Inflammatory macrophage (primary cell): ENCODE measurements at regions not wholly inside any gene's neighbourhood (a gene's known extent, or its start where the extent isn't known, plus 50 kb on each side); places are given as distances from the start of the nearest gene placed in this dataset.

Experiments used
- DNase-seq, 2 donors: peaks; one replicate each; pipeline ENCODE4 v3.0.0-alpha.2; 2020 to 2022

DNA sequence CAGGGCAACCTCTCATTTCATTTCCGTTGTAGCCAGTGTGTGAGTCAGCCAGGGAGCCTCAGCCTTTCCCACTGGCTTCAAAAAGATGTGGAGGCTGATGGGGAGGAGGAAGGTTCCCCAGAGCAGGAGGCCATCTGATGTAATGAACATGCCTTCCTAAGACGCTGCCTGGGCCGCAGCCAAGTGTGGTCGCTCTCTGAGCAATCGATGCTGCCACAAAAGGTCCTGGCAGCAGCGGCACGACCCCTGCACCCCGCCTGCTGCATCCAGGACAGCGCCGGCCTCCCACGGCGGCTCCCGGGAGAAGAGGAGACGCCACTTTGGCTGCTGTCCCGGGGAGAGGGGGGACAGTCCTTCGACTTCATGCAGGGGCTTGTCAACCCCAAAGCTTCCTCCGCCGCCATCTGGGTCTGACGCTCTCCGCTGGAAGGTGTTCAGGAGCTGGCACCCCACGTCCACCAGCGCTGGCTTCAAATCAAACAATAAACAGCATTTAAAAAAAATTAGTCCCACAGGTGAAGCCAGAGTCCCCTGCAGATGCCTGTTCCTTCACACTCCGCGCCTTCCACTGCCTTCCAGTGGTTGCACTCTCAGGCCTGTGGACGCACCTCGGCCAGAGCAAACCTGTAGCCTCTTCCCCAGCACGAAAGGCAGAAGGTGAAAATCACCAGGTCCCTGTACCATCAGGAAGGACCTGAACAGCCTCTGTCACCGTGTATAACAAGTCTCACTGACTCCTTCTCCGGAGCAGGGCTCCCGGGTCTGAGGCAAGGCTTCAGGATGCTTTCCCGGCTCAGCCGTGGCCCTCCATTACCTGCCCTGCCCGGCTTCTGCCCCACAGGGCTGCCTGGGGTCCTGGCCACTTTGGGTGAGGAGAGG, 930.7 kb downstream of the BRD1 start:
- no peak for DNase-seq

GRCh38 chr22:48895831-48896765, 931.6 kb downstream of the BRD1 start:
- no peak for DNase-seq

DNA sequence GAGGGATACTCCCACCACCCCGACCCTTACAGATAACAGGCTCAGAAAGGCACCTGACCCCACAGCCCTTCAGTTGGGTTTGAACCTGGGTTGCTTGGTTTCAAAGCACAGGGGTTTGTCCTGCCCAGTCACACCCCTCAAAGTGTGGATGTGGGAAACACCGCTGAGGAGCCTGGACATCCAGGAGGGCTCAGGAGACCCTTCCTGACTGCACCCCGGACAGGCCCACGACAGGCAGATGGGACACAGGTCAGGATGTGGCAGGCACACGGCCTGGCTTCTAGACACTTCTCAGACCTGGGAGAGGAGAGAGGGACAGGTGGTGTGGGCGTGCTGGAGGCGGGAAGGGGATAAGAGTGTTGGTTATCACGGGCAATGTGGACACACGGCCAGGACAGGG, 932.3 kb downstream of the BRD1 start:
- DNase-seq: no peak

GRCh38 chr22:48894804-48895250, 932.8 kb downstream of the BRD1 start:
- DNase-seq: no peak

DNA sequence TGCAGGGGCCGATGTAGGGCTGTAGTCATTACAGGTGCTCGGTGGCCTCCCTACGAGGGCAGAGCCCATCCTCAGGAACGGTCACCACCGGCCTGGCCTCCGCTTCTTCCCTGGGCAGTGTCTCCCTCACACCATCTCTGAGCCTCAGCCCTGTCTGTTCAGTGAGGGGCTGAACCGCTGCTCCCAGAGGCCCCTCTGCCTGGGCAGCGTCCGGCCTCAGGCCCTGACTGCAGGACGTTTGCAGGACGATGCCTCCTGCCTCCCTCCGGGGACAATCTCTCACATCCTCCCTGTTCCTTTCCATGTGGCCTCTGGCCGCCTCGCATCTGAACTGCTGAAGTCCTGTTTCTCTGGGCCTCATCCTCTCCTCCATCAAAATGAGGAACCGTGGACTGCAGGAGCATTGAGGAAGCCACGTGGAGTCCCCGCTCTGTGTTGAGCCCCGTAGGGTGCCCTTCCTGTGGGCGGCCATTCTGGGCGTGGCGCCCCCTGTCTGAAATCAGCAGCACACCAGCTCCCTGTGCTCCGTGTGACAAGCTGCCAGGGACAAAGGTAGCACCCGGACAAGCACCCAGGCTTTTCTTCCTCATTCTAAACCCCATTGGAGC, 933.5 kb downstream of the BRD1 start:
- DNase-seq: peak in 1 of 2 donors; percentile 44

GRCh38 chr22:48893288-48894063, 934.2 kb downstream of the BRD1 start:
- no peak for DNase-seq

DNA sequence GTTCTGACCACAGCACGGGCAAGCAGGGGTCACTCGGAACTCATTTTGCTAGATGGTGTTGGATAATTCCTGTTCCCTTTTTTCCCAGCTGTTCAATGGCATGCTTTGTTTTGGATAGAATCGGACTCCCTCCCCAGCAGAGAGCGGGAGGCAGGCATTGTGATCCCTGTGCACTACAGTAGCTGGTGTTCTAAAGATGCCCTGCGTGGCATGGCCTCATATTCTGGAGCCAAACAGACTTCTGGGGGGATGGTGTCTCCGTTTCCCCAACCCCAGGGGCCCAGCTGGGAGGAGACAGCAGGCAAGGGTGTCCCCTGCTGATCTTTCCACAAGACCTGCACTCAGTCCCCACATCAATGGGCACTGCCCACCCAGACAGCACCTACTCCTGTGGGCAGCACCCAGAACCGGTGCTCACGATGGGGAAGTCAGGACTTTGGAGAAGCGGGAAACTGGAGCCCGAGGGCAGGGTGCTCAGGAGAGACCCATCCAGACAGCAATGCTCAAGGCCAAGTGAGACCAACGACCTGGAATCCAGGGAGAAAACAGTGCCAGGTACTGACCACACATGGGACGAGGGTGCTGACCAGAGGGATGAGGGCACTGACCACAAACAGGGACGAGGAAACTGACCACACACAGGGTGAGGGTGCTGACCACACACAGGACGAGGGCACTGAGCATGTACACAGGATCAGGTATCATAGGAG, 934.9 kb downstream of the BRD1 start:
- no peak for DNase-seq

- no peak for DNase-seq
Measured at GRCh38 chr22:48891688-48892577, 935.7 kb downstream of the BRD1 start.

GRCh38 chr22:48890693-48891554, 936.7 kb downstream of the BRD1 start:
- DNase-seq: no peak

- no peak for DNase-seq
Measured at GRCh38 chr22:48889887-48890692, 937.6 kb downstream of the BRD1 start.

DNA sequence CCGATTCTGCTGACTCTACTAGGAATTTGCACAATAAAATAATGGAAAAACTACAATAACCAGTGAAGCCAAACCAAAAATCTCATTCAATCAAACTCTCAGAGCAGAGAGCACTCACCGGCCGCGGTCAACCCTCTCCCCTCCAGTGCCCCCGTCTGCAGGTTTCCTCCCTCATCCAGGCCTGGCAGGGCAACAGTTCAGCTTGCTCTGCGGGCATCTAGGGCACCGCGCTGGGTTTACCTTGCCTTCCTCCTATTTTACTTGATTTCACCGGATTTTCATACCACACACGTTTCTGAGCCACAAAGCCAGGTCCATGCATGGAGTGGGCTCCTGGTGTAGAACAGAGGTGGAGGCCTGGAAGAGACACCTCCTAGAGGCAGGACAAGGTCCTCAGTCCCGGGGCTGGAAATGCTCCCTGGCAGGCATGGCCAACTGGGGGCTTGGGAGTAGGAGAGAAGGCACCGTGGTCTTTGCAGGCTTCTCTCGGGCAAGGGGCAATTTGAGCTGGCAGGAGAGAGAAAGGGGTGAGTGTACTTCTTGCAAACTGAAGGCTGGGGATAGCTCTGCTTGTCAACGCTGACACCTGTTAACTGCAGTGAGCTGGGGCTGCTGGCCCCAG, 938.4 kb downstream of the BRD1 start:
- no peak for DNase-seq

DNA sequence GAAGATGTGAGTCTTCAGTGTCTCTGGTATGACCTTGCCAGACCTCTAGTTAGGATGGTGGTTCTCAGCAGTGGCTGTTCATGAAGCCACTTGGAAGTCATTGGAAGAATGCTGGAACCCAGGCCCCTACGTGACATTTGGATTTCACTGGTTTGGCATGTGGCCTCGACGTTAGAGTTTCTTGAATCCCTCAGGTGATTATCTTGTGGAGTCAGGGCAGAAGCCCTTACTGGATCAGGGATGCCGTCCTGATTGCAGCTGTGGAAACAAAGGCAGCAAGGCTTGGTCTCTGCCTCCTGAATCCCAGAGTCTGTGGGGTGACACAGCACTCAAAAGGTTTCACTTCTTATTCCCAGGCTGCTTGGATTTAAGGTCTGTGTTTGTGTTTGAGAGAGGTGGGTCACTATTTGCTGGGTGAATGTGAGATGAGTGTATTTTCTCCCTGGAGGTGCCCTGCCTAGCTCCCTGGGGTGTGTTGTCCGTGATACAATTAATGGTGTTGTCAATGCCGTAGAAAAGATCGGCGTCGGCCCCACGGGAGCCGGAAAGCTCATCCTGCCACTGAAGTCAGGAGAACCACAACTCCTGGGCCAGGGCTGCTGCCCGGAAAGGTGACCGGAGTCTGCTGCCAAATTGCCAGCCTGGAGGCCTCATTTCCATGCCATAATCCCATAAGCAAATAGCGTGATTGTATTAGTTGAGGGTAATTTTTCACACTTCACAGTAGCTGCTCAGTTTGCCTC, 939.0 kb downstream of the BRD1 start:
- no peak for DNase-seq

DNA sequence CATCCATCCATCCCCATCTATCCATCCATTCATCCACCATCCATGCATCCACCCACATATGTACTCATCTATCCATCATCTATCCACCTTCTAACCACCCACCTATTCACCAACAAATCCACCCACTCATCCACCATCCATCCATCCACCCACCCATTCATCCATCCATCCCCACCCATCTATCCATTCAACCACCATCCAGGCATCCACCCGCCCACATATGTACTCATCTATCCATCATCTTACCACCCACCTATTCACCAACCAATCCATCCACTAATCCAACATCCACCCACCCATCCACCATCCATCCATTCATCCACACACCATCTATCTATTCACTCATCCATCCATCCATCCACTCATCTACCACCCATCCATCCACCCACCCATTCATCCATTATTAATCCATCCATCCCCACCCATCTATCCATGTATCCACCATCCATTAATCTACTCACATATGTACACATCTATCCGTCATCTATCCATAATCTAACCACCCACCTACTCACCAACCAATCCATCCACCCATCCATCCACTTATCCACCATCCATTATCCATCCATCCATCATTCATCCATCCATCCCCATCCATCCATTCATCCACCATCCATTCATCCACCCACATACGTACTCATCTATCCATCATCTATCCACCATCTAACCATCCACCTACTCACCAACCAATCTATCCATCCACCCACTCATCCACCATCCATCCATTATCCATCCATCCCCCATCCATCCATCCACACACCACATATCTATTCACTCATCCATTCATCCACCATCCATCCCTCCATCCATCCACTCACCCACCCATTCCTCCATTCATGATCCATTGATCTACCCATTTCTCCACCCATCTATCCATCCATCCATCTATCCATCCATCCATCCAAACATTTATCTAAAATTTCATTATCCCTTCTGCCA, 940.0 kb downstream of the BRD1 start:
- DNase-seq: no peak

DNA sequence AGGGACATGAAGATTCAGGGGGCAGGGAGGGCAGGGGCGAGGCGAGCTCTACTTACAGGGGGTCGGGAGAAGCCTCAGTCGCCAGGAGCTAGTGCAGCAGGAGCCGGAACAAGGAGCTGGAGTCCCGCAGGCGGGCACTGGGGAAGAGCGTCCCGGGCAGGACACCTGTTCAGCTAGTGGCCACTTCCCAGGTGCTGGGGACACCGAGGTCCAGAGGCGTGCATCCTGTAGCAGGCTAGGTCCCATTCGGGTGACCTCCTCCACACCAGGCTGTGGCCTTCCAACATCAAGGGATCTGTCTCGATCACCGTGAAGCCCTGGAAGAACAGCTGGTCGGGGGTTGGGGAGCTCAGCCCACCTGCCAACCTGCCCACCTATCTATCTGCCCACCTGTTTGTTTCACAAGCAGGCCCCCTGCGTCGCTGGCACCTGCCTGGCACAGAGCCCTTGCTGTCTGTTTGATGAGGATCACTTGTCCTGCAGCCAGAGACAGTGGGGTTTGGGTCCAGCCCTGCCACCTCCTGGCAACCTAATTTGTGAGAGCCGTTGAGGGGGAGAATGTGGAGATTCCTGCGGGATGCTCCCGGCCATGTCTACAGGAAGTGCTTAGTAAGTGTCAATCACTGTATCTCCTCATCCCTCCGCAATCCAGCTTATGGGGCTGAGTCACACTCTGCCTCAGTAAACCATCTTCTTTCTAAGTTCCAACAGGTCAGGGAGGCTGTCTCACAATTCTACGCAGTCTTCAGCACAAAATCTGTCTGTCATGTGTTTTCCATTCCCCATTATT, 940.9 kb downstream of the BRD1 start:
- no peak for DNase-seq

DNA sequence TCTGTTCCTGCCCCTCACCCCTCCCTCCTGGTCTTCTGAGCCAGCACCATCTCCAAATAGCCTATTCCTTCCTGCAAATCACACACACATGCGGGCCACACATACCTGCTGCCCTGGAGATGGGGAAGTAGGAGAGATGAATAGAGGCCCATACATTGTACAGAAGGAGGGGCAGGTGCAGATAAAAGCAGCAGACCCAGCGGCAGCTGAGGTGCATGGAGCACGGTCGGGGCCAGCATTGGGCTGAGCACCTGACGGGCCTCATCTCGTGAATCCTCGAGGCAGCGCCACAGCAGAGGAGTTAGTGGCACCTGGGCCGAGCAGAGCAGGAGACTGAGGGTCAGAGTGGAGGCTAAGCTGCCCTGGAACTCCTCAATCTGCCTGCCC, 941.8 kb downstream of the BRD1 start:
- DNase-seq: no peak
